ENCODE measurements at regions not wholly inside any gene's neighbourhood (a gene's known extent, or its start where the extent isn't known, plus 50 kb on each side); places are given as distances from the start of the nearest gene placed in this dataset.

GRCh38 chr1:212190169-212190568, 95.0 kb upstream of the PPP2R5A start:
- no peak for DNase-seq (ENCODE audit: low spot score)

- no peak for DNase-seq (ENCODE audit: low spot score)
Observed at GRCh38 chr1:212192261-212192998, 92.8 kb upstream of the PPP2R5A start.

DNA sequence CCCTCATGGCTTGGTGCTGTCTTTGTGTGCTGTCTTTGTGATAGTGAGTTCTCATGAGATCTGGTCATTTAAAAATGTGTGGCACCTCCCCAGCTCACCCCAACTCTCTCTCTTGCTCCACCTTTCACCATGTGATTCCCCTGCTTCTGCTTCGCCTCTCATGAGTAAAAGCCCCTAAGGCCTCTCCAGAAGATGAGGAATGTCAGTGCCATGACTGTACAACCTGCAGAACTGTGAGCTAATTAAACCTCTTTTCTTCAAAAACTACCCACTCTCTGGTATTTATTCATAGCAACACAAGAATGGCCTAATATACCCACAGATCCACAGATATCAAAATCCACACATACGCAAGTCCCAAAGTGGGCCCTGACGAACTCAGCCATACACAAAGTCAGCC, 88.9 kb upstream of the PPP2R5A start:
- no peak for DNase-seq (ENCODE audit: low spot score)

- DNase-seq (ENCODE audit: low spot score), result no peak
Observed at GRCh38 chr1:212201461-212201860, 83.7 kb upstream of the PPP2R5A start.

DNA sequence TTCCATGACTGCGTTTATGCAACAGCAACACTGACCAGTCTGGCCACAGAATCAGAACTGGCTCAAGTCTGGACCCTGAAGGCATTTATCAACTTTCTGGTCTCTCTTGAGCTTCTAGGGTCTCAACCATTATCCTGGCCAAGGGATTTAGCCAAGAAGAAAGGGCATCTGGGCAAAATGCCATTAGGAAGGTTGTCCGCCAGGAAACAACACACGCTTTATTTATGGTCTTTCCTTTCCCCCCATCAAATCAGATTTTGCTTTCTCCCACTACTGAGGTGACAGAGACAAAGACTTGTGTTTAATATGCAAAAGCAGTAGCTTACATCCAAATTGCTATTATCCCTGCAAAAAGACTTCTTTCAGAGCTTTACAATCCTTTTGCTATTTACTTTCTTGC, 81.6 kb upstream of the PPP2R5A start:
- no peak for DNase-seq (ENCODE audit: low spot score)

- no peak for DNase-seq (ENCODE audit: low spot score)
Observed at GRCh38 chr1:212205006-212205405, 80.2 kb upstream of the PPP2R5A start.

DNA sequence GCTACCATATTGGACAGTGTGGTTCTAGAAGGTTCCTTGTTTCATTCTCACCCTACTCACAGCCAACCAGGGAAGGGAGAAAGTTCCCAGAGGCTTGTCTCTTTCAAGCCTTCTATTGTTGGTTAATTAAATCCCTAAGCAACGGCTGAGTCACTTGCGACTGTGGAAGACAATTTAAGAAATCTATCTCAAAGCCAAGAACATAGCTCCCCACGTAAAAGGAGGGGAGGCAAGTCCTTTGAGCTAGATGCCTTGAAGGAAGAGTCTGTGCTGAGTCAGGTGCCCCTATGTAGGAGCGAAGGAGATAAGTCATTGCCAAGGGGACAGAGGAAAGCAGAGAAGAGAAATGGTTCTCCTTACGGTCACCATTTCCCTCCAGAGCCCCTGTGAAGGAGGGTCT, 79.4 kb upstream of the PPP2R5A start:
- no peak for DNase-seq (ENCODE audit: low spot score)

- DNase-seq (ENCODE audit: low spot score), result no peak
Observed at GRCh38 chr1:212207118-212207517, 78.1 kb upstream of the PPP2R5A start.

DNA sequence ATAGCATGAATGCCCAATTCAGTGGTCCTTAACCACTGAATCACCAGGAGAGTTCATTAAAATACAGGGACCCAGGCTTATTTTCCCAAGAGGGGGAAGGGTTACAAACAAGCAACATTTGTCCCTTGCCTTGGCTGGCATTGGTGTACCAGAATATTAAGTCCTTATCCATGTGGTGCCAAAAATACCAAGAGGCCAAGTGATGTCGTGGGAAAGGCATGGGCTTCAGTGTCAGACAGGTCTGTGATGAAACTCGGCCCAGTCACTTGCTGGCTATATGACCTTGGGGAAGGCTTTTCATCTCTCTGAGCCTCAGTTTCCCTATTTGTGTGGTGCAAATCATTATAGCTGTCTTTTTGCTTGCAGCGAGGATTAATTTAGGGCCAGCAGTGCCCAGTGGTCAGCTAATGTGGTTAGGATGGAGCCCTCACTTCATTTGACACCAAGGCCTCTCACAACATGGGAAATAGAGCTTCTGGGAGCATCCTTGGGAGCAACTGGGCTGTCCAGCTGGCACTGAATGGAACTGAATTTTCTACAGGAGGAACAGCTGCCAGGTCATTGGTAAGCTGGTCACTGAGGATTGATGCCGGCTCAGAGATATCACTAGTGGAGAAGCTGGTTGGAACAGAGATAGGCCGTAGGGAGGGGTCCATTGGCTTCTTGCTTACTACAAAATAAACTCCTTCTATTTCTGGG, 77.2 kb upstream of the PPP2R5A start:
- no peak for DNase-seq (ENCODE audit: low spot score)

DNA sequence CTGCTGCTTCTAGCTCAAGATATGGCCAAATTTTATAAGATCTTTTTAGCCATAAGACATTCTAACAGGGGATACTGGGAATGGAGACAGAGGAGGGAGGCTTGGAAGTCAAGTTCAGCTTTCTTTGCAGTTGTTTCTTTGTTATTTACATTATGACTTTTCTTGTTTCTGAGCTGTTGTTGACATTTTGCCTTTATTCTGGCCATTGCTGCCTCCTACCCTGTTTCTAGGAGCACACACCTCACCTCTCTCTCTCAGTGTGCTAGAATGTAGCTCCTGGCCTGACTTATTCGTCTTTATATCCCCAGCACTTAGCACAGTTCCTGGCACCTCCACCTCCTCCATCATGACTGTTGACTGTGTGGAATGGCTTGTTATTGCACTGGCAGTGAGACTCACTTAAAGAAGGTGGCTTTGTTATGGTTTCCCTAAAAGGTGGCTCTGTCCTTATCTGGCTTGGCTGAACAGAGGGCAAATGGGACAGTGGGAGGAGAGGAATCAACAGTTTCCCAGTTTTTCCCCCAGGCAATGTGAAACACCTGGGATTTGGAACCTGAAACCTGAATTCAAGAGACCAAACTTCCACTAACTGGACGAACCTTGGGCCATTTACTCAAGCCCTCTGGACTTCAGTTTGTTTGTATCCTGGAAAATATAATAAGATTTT, 76.1 kb upstream of the PPP2R5A start:
- no peak for DNase-seq (ENCODE audit: low spot score)

GRCh38 chr1:212211371-212211770, 73.8 kb upstream of the PPP2R5A start:
- DNase-seq (ENCODE audit: low spot score), result no peak

GRCh38 chr1:212212343-212212742, 72.9 kb upstream of the PPP2R5A start:
- DNase-seq (ENCODE audit: low spot score), result no peak

DNA sequence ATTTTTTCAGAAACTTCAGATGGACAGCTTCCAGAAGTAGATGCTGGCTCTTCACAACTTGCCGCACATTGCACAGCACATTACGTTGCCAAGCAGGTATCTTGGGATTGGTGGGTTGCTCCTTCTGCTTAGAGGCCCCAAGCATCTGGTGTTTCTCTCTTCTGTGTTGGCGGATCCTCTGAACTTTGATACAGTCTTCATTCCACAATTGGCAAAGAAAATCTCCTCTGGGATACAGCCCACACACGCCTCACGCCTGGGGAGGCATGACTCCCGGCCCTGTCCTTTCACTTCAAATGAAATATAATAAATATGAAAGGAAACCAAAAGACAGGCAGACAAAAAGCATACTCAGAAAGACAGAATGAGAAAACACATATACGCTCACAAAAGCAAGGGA, 72.3 kb upstream of the PPP2R5A start:
- DNase-seq (ENCODE audit: low spot score), result no peak

- no peak for DNase-seq (ENCODE audit: low spot score)
Observed at GRCh38 chr1:212213784-212214183, 71.4 kb upstream of the PPP2R5A start.

DNA sequence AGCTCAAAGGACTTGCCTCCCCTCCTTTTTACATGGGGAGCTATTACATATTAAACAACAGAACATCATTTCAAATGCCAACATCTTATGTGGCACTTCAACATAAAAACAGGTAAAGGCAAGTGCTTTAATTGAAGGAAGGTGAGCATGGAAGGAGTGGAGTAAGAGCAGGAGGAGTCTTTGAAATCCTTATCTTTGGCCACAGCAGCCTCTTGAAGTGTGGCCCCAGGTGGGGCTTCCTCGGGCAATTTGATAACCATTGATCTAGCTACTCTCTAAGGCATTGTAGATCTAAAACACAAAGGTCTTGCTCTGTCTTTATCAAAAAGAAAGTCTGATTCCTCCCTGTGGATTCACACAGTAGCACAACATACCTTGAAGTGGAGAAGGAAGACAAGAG, 70.9 kb upstream of the PPP2R5A start:
- DNase-seq (ENCODE audit: low spot score), result no peak

DNA sequence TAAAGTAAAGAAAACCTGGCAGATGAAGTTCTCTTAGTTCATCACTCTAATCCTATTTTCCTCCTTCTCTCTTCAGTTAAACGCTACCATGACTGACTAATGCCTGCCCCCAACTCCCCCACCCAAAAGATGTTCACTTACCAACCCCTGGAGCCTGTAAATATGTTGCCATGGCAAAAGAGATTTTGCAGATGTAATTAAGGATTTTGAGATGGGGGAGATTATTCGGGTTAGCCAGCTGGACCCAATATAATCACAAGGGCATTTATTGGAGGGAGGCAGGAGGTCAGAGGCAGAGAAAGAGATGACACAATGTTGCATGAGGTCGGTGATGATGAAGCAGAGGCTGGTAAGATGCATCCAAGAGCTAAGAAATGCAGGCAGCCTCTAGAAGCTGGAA, 69.3 kb upstream of the PPP2R5A start:
- no peak for DNase-seq (ENCODE audit: low spot score)

- no peak for DNase-seq (ENCODE audit: low spot score)
Observed at GRCh38 chr1:212217633-212218032, 67.6 kb upstream of the PPP2R5A start.

GRCh38 chr1:212218065-212218464, 67.1 kb upstream of the PPP2R5A start:
- no peak for DNase-seq (ENCODE audit: low spot score)

GRCh38 chr1:212218911-212219310, 66.3 kb upstream of the PPP2R5A start:
- peak; percentile 49 for DNase-seq (ENCODE audit: low spot score)

DNA sequence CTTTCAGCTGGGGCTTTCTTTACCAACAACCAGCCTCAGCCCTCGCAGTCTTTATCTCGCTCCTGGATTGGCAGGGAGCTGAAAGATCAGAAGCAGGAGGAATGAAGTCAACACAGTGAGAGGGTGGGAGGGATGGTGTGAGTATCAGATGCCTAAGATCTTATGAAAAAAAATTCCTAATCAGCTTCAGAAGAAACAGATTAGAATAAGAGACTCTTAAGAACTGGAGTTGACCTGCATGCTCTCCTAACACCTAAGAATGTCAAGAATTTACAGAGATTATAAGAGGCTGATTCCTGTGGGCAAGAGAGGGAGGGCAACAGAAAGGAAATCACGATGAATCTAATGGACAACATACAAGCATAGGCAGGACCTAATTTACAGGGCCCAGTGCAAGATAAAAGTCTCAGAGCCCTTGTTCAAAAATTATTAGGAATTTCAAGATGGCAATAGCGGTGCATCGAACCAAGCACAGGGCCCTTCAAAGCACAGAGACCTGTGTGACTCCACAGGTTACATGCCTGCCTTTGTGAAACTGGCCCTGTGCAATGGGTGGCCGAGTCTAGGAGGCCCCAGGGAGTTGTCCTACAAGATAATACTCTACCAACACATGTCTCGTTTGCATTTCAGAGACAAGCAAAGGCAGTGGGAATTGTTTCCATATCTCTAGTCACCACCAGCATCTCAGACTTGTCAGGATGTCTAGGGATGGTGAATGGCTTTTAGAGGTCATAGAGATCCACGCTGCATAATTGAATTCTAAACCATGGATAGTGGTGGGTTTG, 65.3 kb upstream of the PPP2R5A start:
- no peak for DNase-seq (ENCODE audit: low spot score)

DNA sequence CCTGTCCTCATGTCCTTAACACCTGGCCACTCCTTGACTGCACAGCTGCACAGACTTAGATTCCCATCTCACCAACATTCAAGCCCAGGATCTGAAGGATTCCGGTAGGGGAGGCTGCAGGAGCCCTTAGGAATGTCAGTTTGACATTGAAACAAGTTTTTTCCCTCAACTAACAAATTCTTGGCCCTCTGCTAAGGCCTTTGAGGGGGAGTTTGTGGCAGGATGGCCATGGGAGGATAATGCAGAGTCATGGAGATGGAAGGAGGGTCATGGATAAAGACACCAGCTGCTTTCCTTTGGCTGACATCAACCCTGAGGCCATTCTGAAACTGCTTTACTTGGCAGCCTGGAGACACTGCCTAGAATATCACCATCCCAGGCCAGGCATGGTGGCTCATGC, 63.4 kb upstream of the PPP2R5A start:
- no peak for DNase-seq (ENCODE audit: low spot score)

GRCh38 chr1:212224102-212224501, 61.1 kb upstream of the PPP2R5A start:
- no peak for DNase-seq (ENCODE audit: low spot score)
